Small intestine (tissue), 7 donors: ENCODE measurements at regions not wholly inside any gene's neighbourhood (a gene's known extent, or its start where the extent isn't known, plus 50 kb on each side); places are given as distances from the start of the nearest gene placed in this dataset.
A peak's percentile ranks its signal among the peaks of the same experiment; 100 is the strongest.

Experiments used
- DNase-seq, 2 donors: peaks; one replicate each; pipeline versions ENCODE4 v3.0.0 to v3.0.0-alpha.2; 2013
- FAIRE-seq: peaks from 2 replicates; lab custom pipeline; 2012; peaks lifted over from hg19 to GRCh38; lab: Jason Lieb, UNC
- H3K27ac ChIP-seq, 3 donors: one replicate each; pipeline ENCODE4 v1.5.1; 2013; ENCODE audit warnings: low read length in 2 of 3, mild to moderate bottlenecking in 2 of 3, control low read depth in 1 of 3, inconsistent platforms in 1 of 3, low read depth in 1 of 3, moderate library complexity in 1 of 3
- H3K27me3 ChIP-seq, 3 donors: one replicate each; pipeline ENCODE4 v1.6.1; 2013; ENCODE audit warnings: low read length in 3 of 3, inconsistent platforms in 1 of 3; ENCODE audit not compliant: control insufficient read depth in 3 of 3, insufficient read depth in 3 of 3
- H3K36me3 ChIP-seq, 3 donors: one replicate each; pipeline ENCODE4 v1.6.1; 2013; ENCODE audit warnings: low read length in 3 of 3, inconsistent platforms in 1 of 3, low read depth in 1 of 3, mild to moderate bottlenecking in 1 of 3, moderate library complexity in 1 of 3; ENCODE audit not compliant: control insufficient read depth in 3 of 3, insufficient read depth in 2 of 3
- H3K4me1 ChIP-seq, 3 donors: one replicate each; pipeline ENCODE4 v1.6.1; 2013; ENCODE audit warnings: low read length in 2 of 3, inconsistent platforms in 1 of 3, low read depth in 1 of 3, mild to moderate bottlenecking in 1 of 3, moderate library complexity in 1 of 3; ENCODE audit not compliant: control insufficient read depth in 3 of 3, insufficient read depth in 2 of 3
- H3K4me3 ChIP-seq, 3 donors: one replicate each; pipeline ENCODE4 v1.5.1; 2013; ENCODE audit warnings: low read length in 3 of 3, control low read depth in 1 of 3, inconsistent platforms in 1 of 3, low read depth in 1 of 3, mild to moderate bottlenecking in 1 of 3, moderate library complexity in 1 of 3
- H3K9me3 ChIP-seq, 2 donors: one replicate each; pipeline ENCODE4 v1.6.1; 2013; ENCODE audit warnings: low read depth in 1 of 2, low read length in 1 of 2; ENCODE audit not compliant: control insufficient read depth in 2 of 2, insufficient read depth in 1 of 2
- WGBS, 3 donors: extraction: QIAGEN DNeasy Blood & Tissue Kit; methylation state at CpG; one replicate each; pipeline ENCODE4 v1.1.7; 2013; 5-methylcytosine and 5-hydroxymethylcytosine counted together
- donor health status: healthy with polysubstance abuse.
- donor health status: control.
- donor health status: control.
- donor health status: Bipolar disorder and iron deficiency.
- donor health status: healthy.

GRCh38 chr4:20433097-20433705, 181.5 kb downstream of the SLIT2 start:
- no peaks in the 10 kb centered on the region for H3K27me3 ChIP-seq
- WGBS, 3 donors, result 18 to 45% (median 27%) methylated on average over 5 of the region's 5 CpGs
- H3K4me3 ChIP-seq, result no peak overlapping the region
- H3K4me1 ChIP-seq, result peaks cover 0 to 23% (median 6%) of the 10 kb centered on the region in 3 donors
- H3K36me3 ChIP-seq, result no peaks in the 10 kb centered on the region
- no peaks in the 10 kb centered on the region for H3K9me3 ChIP-seq
- H3K27ac ChIP-seq, result peak overlapping the region in 2 of 3 donors; percentile 3 to 36
- peak; percentile 82 for FAIRE-seq
- DNase-seq, result peak; percentile 61 to 94

GRCh38 chr4:20440170-20440569, 188.5 kb downstream of the SLIT2 start:
- Histone ChIP-seq H3K4me1 (peaks cover 0 to 5% (median 0%) of the 10 kb centered on the region in 3 donors), H3K4me3 (no peak overlapping the region), H3K27ac (no peak overlapping the region), H3K9me3 (no peaks in the 10 kb centered on the region), H3K27me3 (no peaks in the 10 kb centered on the region), H3K36me3 (no peaks in the 10 kb centered on the region)
- FAIRE-seq (no peak), DNase-seq (no peak)
- WGBS, 3 donors, result 88 to 90% (median 89%) methylated on average over 3 of the region's 3 CpGs

- Histone ChIP-seq H3K27ac (no peak overlapping the region), H3K4me3 (no peak overlapping the region), H3K4me1 (no peaks in the 10 kb centered on the region), H3K27me3 (no peaks in the 10 kb centered on the region), H3K9me3 (no peaks in the 10 kb centered on the region), H3K36me3 (no peaks in the 10 kb centered on the region)
- 49 to 60% (median 53%) methylated on average over 1 of the region's 1 CpG for WGBS, 3 donors
- DNase-seq (no peak), FAIRE-seq (no peak)
Measured at GRCh38 chr4:20443015-20443805, 191.5 kb downstream of the SLIT2 start.

- no peak for FAIRE-seq
- H3K36me3 ChIP-seq, result no peaks in the 10 kb centered on the region
- WGBS, 3 donors, result 92 to 97% (median 94%) methylated on average over 3 of the region's 3 CpGs
- no peak for DNase-seq
- no peak overlapping the region for H3K27ac ChIP-seq
- no peaks in the 10 kb centered on the region for H3K4me1 ChIP-seq
- no peak overlapping the region for H3K4me3 ChIP-seq
- H3K27me3 ChIP-seq, result no peaks in the 10 kb centered on the region
- H3K9me3 ChIP-seq, result no peaks in the 10 kb centered on the region
Measured at GRCh38 chr4:20444599-20445337, 193.1 kb downstream of the SLIT2 start.

GRCh38 chr4:20445933-20446723, 194.4 kb downstream of the SLIT2 start:
- Histone ChIP-seq H3K27me3 (no peaks in the 10 kb centered on the region), H3K27ac (no peak overlapping the region), H3K36me3 (no peaks in the 10 kb centered on the region), H3K4me3 (no peak overlapping the region), H3K9me3 (no peaks in the 10 kb centered on the region), H3K4me1 (no peaks in the 10 kb centered on the region)
- DNase-seq (peak in 1 of 2 donors; percentile 6), FAIRE-seq (no peak)
- 46 to 73% (median 72%) methylated on average over 5 of the region's 5 CpGs for WGBS, 3 donors

- 72 to 78% (median 73%) methylated on average over 2 of the region's 2 CpGs for WGBS, 3 donors
- no peak overlapping the region for H3K27ac ChIP-seq
- no peaks in the 10 kb centered on the region for H3K36me3 ChIP-seq
- no peak for FAIRE-seq
- H3K9me3 ChIP-seq, result no peaks in the 10 kb centered on the region
- no peak overlapping the region for H3K4me3 ChIP-seq
- no peaks in the 10 kb centered on the region for H3K4me1 ChIP-seq
- DNase-seq, result no peak
- H3K27me3 ChIP-seq, result no peaks in the 10 kb centered on the region
Measured at GRCh38 chr4:20447103-20447502, 195.4 kb downstream of the SLIT2 start.

GRCh38 chr4:20451986-20452385, 200.3 kb downstream of the SLIT2 start:
- H3K27ac ChIP-seq, result no peak overlapping the region
- WGBS, 3 donors, result 78 to 88% (median 82%) methylated on average over 2 of the region's 2 CpGs
- FAIRE-seq, result no peak

GRCh38 chr4:20454515-20454914, 202.8 kb downstream of the SLIT2 start:
- H3K36me3 ChIP-seq, result no peaks in the 10 kb centered on the region
- no peak overlapping the region for H3K4me3 ChIP-seq
- H3K9me3 ChIP-seq, result no peaks in the 10 kb centered on the region
- no peak overlapping the region for H3K27ac ChIP-seq
- H3K27me3 ChIP-seq, result no peaks in the 10 kb centered on the region
- WGBS, 3 donors, result 87 to 89% (median 89%) methylated on average over 2 of the region's 2 CpGs
- DNase-seq (no peak), FAIRE-seq (no peak)
- no peaks in the 10 kb centered on the region for H3K4me1 ChIP-seq

More at GRCh38 chr4:20451986-20452385, 200.3 kb downstream of the SLIT2 start:
- Histone ChIP-seq H3K4me1 (no peaks in the 10 kb centered on the region), H3K9me3 (no peaks in the 10 kb centered on the region), H3K4me3 (no peak overlapping the region), H3K36me3 (no peaks in the 10 kb centered on the region), H3K27me3 (no peaks in the 10 kb centered on the region)
- DNase-seq, result no peak
